T47D (cell line): ENCODE measurements at regions not wholly inside any gene's neighbourhood (a gene's known extent, or its start where the extent isn't known, plus 50 kb on each side); places are given as distances from the start of the nearest gene placed in this dataset.
"Not testable (repeated sequence)": the region's sequence is repeated elsewhere in the genome, so short reads cannot be mapped to it uniquely, and the experiment has no call there.

Experiments used
- DNase-seq, 2 experiments: peaks; one replicate each; pipeline versions ENCODE4 v3.0.0 to v3.0.0-alpha.2; 2011 to 2012; ENCODE audit warnings: low read depth in 1 of 2, low spot score in 1 of 2
- JUND ChIP-seq: IDR thresholded peaks from 2 replicates; pipeline ENCODE4 v1.6.1; 2012; ENCODE audit warnings: low read depth
- in situ Hi-C: cut with HindIII; loops from 2 replicates; pipeline ENCODE4 v1.10.0; 2016; ENCODE audit warnings: low sequenced_read_pairs, low pct_unique_long_range_greater_than_20kb

DNA sequence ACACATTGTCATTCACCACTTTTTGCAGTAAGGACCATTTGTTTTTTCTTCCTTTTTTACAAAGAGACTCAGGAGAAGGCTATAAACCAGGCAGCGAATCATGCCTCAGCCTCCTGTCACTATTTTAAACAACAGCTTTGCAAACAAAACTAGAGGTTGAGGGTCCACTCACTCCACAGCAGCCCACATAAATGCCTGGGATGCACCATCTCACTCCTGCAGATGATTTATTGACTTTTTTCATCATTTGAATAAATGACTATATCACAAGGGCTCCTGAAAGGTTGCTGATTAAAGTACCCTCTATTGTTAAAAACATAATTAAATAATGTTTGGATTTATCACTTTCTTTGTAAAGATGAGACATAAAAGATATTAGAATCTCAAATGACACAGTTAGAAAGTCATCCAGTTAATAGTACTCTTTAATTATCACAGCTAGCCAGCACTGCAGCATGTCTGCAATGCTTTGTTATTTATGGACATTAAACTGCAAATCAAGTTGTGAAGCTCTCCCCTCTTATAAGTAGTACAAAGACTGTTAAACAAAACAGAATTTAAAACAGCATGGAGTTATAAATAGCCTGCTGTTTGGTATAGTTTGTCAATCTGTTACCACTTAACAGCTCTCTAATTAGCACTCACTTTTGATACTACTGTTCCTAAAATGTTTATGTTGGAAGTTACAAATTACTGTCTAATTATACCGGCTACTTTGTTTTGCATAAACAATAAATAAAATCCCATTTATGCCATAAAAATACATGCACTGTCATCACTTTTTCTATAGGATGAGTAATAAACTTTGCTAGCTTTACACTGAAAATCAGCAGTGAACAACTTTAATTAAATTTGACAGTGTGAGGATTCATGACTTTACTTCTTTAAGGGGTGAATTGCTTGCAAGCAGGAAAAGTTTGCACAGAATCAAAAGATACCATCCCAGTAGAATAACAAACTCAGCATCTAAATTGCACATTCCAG lies 853.2 kb downstream of the UQCRFS1 start:
- no peak for TF ChIP-seq JUND
- in situ Hi-C loops = no loop called here
- no peak for DNase-seq

GRCh38 chr19:28358633-28359032 lies 854.3 kb downstream of the UQCRFS1 start:
- no peak for TF ChIP-seq JUND
- in situ Hi-C loops = no loop called here
- no peak for DNase-seq

- DNase-seq = no peak
- in situ Hi-C loops = no loop called here
- no peak for TF ChIP-seq JUND
Observed at GRCh38 chr19:28351761-28352160, 861.2 kb downstream of the UQCRFS1 start.

- in situ Hi-C loops, DNase-seq: not testable (repeated sequence)
Observed at GRCh38 chr19:28351321-28351720, 861.6 kb downstream of the UQCRFS1 start.

- TF ChIP-seq JUND = no peak
- in situ Hi-C loops = no loop called here
- DNase-seq = no peak
Observed at GRCh38 chr19:28350673-28351072, 862.3 kb downstream of the UQCRFS1 start.

- TF ChIP-seq JUND = no peak
- DNase-seq = no peak
- in situ Hi-C loops = no loop called here
Observed at GRCh38 chr19:28350037-28350436, 862.9 kb downstream of the UQCRFS1 start.

DNA sequence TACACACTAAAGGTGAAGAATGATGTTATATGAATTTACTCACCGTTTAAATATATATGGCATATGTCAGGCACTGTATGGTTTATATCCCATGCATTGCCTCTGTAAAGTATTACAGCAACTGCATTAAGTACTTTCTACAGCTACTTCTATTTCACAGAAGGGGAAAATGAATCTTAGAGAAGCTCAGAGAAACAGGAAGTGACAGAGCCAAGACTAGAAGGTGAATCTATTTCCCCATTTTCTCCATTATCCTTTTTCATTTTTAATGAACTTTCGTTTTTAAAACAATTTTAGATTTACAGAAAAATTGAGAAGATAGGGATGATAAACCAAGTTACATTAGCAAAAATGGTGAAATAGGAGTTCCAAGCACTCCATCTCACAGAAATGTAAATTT lies 863.3 kb downstream of the UQCRFS1 start:
- no peak for DNase-seq
- no peak for TF ChIP-seq JUND
- in situ Hi-C loops = no loop called here

- no peak for TF ChIP-seq JUND
- DNase-seq = no peak
- in situ Hi-C loops = no loop called here
Observed at GRCh38 chr19:28345811-28346210, 867.1 kb downstream of the UQCRFS1 start.

DNA sequence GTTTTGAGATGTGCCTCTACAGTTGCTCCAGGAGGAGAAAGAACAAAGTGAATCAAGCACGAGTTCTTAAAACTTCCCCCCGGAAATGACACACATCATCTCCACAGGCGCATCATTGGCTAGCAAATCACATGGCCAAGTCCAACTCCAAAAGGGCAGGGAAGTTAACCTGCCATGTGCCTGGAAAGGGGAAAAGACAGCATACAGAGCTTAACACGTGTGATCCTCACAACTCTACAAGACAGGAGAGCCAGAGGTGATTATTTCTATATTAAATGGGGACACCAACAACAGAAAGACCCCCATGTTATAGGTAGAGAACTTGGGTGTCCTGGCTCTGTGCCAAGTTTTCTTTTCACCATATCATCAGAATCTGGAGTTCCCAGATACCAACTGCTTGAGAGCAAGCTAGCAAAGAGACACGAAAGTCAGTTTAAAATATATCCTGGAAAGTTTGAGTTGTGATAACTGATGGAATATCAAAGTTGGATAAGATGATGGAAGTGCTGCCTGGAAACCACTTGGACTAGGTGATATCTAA lies 871.1 kb downstream of the UQCRFS1 start:
- in situ Hi-C loops = no loop called here
- DNase-seq = no peak
- TF ChIP-seq JUND = no peak

DNA sequence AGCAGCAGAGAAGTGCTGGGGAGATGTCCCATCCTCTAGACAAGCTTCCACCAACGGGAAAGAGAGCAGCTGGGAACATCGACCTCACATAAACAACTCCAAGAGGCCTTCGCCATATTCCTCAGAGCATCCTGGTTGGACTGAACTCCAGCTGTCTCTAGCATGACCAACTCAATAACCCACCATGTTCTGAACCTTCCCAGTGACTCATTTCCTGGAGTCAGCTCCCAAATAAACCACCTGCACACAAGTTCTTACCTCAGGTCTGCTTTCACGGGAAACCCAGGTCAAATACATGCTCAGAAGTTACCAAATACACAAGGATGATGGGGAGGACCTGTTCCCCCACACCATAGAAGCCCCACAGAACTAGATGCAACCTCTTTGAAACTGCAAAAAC lies 878.5 kb downstream of the UQCRFS1 start:
- in situ Hi-C loops = no loop called here
- DNase-seq = no peak
- TF ChIP-seq JUND = no peak

DNA sequence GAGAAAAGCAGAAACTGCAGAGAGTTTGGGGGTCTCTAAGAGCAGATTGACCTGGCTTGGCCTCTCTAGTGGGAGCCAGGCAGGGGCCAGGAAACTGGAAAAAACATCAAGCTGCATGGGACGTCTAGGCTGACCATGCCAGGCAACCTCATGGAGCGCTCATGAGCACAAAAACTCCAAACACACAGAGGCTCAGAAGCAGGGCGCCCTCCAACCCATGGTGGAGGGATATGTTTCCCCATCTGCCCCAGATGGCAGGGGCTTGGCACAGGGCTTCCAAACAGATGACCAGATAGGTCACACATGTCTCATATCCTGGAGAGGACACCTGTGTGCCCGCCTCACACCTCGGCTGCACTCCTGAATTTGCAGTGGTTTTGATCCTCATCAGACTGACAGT lies 879.0 kb downstream of the UQCRFS1 start:
- in situ Hi-C loops = no loop called here
- no peak for DNase-seq
- TF ChIP-seq JUND = no peak

- DNase-seq = no peak
- in situ Hi-C loops = no loop called here
- no peak for TF ChIP-seq JUND
Observed at GRCh38 chr19:28332886-28333285, 880.1 kb downstream of the UQCRFS1 start.

- no peak for DNase-seq
- no peak for TF ChIP-seq JUND
- in situ Hi-C loops = no loop called here
Observed at GRCh38 chr19:28332351-28332750, 880.6 kb downstream of the UQCRFS1 start.
